ENCODE measurements at regions not wholly inside any gene's neighbourhood (a gene's known extent, or its start where the extent isn't known, plus 50 kb on each side); places are given as distances from the start of the nearest gene placed in this dataset.

DNA sequence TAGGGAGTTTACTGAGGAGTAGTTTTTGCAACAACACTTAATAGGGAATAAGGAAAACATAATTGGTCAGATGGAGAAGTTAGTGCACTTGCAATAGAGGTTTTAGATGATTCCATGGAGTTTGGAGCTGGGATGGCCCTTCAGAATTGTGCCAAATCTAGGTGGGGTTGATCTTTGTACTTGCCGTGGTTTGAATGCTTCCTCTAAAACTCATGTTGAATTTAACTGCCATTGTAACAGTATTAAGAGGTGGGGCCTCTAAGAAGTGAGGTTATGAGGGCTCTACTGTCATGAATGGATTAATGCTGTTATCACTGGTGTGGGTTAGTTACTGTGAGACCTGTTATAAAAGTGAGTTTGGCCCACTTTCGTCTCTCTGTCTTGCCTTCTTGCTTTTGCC, 94.4 kb upstream of the BOD1L1 start:
- no peaks in the 10 kb centered on the region for H3K9me3 ChIP-seq (ENCODE audit: control insufficient read depth, low read length)
- no peak overlapping the region for H3K4me3 ChIP-seq (ENCODE audit: low read length)
- no peak overlapping the region for H3K9ac ChIP-seq (ENCODE audit: extremely low read depth, low read length, poor library complexity, severe bottlenecking)
- no peak overlapping the region for H3K27ac ChIP-seq (ENCODE audit: low read depth, low read length)
- Mint-ChIP-seq H3K27me3 (ENCODE audit: insufficient read depth) (no peaks in the 10 kb centered on the region), H3K4me3 (no peak overlapping the region), H3K9me3 (no peaks in the 10 kb centered on the region), H3K4me1 (no peaks in the 10 kb centered on the region), H3K27ac (no peak overlapping the region), H3K36me3 (ENCODE audit: low read depth) (no peaks in the 10 kb centered on the region)
- H3K36me3 ChIP-seq (ENCODE audit: control insufficient read depth, insufficient read depth, low read length): no peaks in the 10 kb centered on the region
- H3K27me3 ChIP-seq (ENCODE audit: control insufficient read depth, insufficient read depth, low read length, poor library complexity, severe bottlenecking): no peaks in the 10 kb centered on the region
- TF ChIP-seq, protein P1, sequence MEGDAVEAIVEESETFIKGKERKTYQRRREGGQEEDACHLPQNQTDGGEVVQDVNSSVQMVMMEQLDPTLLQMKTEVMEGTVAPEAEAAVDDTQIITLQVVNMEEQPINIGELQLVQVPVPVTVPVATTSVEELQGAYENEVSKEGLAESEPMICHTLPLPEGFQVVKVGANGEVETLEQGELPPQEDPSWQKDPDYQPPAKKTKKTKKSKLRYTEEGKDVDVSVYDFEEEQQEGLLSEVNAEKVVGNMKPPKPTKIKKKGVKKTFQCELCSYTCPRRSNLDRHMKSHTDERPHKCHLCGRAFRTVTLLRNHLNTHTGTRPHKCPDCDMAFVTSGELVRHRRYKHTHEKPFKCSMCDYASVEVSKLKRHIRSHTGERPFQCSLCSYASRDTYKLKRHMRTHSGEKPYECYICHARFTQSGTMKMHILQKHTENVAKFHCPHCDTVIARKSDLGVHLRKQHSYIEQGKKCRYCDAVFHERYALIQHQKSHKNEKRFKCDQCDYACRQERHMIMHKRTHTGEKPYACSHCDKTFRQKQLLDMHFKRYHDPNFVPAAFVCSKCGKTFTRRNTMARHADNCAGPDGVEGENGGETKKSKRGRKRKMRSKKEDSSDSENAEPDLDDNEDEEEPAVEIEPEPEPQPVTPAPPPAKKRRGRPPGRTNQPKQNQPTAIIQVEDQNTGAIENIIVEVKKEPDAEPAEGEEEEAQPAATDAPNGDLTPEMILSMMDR (conservative IDR thresholded peaks at IDR 0.05): no peak
- H3K4me1 ChIP-seq (ENCODE audit: control insufficient read depth, insufficient read depth, low read length): no peaks in the 10 kb centered on the region
- no peak for DNase-seq
- WGBS, 2 experiments (ENCODE audit: insufficient coverage in 1 of 2, insufficient read length in 1 of 2): 60 to 65% methylated on average over 1 to 2 of the region's 2 CpGs

DNA sequence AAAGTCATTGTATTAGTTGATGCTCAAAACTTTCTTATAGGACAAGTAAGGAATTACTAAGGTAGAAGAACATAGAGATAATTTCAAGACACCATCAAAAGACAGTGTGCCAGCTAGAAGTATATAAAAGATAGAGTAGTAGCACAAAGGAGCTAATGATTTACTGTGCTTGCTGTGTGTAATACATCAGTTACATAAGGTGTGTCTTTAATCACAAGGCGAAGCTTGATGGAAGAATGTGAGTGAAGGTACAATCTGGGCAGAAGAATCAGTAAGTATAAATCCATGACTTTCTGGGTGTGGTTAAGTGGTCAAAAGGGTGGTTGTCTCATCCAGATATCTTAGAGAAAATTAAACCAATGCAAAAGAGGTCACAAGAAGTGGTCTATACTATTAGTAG, 95.1 kb upstream of the BOD1L1 start:
- WGBS, 2 experiments (ENCODE audit: insufficient coverage in 1 of 2, insufficient read length in 1 of 2): 93 to 100% methylated on average over 1 of the region's 1 CpG
- H3K4me1 ChIP-seq (ENCODE audit: control insufficient read depth, insufficient read depth, low read length): no peaks in the 10 kb centered on the region
- no peak overlapping the region for H3K9ac ChIP-seq (ENCODE audit: extremely low read depth, low read length, poor library complexity, severe bottlenecking)
- Mint-ChIP-seq H3K27ac (no peak overlapping the region), H3K36me3 (ENCODE audit: low read depth) (no peaks in the 10 kb centered on the region), H3K9me3 (no peaks in the 10 kb centered on the region), H3K4me1 (no peaks in the 10 kb centered on the region), H3K27me3 (ENCODE audit: insufficient read depth) (no peaks in the 10 kb centered on the region), H3K4me3 (no peak overlapping the region)
- no peaks in the 10 kb centered on the region for H3K36me3 ChIP-seq (ENCODE audit: control insufficient read depth, insufficient read depth, low read length)
- no peaks in the 10 kb centered on the region for H3K27me3 ChIP-seq (ENCODE audit: control insufficient read depth, insufficient read depth, low read length, poor library complexity, severe bottlenecking)
- H3K27ac ChIP-seq (ENCODE audit: low read depth, low read length): no peak overlapping the region
- no peaks in the 10 kb centered on the region for H3K9me3 ChIP-seq (ENCODE audit: control insufficient read depth, low read length)
- TF ChIP-seq, protein P1 (conservative IDR thresholded peaks at IDR 0.05): no peak
- DNase-seq: no peak
- H3K4me3 ChIP-seq (ENCODE audit: low read length): no peak overlapping the region

DNA sequence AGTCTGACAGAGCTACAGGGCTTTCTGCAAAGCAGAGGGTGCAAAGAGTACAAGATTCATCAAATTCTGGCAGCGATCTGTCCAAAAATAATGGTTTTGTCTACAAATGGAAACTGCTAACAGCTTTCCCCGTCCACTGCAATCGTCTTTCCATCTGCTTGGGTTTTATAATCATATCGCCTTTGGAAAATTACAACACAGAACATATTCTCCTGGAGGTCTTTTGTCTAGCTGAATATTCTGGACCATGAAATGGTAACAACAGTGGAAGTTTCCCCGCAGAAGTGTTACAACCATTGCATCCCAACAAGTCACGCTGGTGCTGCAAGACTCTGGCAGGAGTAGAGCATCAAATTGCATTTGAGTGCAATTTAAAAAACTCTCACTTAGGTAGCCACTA, 101.2 kb upstream of the BOD1L1 start:
- Mint-ChIP-seq H3K4me3 (no peak overlapping the region), H3K27me3 (ENCODE audit: insufficient read depth) (no peaks in the 10 kb centered on the region), H3K27ac (no peak overlapping the region), H3K4me1 (no peaks in the 10 kb centered on the region), H3K36me3 (ENCODE audit: low read depth) (no peaks in the 10 kb centered on the region), H3K9me3 (peaks cover 2% of the 10 kb centered on the region)
- DNase-seq: no peak
- TF ChIP-seq, protein P1 (conservative IDR thresholded peaks at IDR 0.05): no peak
- 95% methylated on average over 6 of the region's 6 CpGs for WGBS, 2 experiments (ENCODE audit: insufficient coverage in 1 of 2, insufficient read length in 1 of 2)
- no peaks in the 10 kb centered on the region for H3K9me3 ChIP-seq (ENCODE audit: control insufficient read depth, low read length)
- no peak overlapping the region for H3K27ac ChIP-seq (ENCODE audit: low read depth, low read length)
- no peaks in the 10 kb centered on the region for H3K36me3 ChIP-seq (ENCODE audit: control insufficient read depth, insufficient read depth, low read length)
- no peak overlapping the region for H3K4me3 ChIP-seq (ENCODE audit: low read length)
- no peaks in the 10 kb centered on the region for H3K4me1 ChIP-seq (ENCODE audit: control insufficient read depth, insufficient read depth, low read length)
- no peaks in the 10 kb centered on the region for H3K27me3 ChIP-seq (ENCODE audit: control insufficient read depth, insufficient read depth, low read length, poor library complexity, severe bottlenecking)
- no peak overlapping the region for H3K9ac ChIP-seq (ENCODE audit: extremely low read depth, low read length, poor library complexity, severe bottlenecking)
